ENCODE measurements at regions not wholly inside any gene's neighbourhood (a gene's known extent, or its start where the extent isn't known, plus 50 kb on each side); places are given as distances from the start of the nearest gene placed in this dataset.

- Histone ChIP-seq H3K27me3 (no peaks in the 10 kb centered on the region), H3K9me3 (no peaks in the 10 kb centered on the region), H3K27ac (no peak overlapping the region), H3K36me3 (no peaks in the 10 kb centered on the region), H3K4me1 (peaks cover 25% of the 10 kb centered on the region), H3K4me3 (no peak overlapping the region)
- intact Hi-C loops (cut with DNase I): no loop called here
- no peak for TF ChIP-seq POLR2A (IDR thresholded peaks at IDR 0.05)
- TF ChIP-seq CTCF (IDR thresholded peaks at IDR 0.05): no peak
- TF ChIP-seq POLR2AphosphoS5 (IDR thresholded peaks at IDR 0.05; ENCODE audit: insufficient read depth in 1 of 2, low read depth in 1 of 2): no peak
- DNase-seq (ENCODE audit: extremely low spot score in 2 of 2): no peak
Measured at GRCh38 chr12:105736498-105736897, 402.3 kb downstream of the NUAK1 start.

- Histone ChIP-seq H3K27me3 (no peaks in the 10 kb centered on the region), H3K36me3 (no peaks in the 10 kb centered on the region), H3K9me3 (no peaks in the 10 kb centered on the region), H3K27ac (no peak overlapping the region), H3K4me3 (no peak overlapping the region), H3K4me1 (peaks cover 37% of the 10 kb centered on the region)
- no peak for TF ChIP-seq POLR2A (IDR thresholded peaks at IDR 0.05)
- TF ChIP-seq POLR2AphosphoS5 (IDR thresholded peaks at IDR 0.05; ENCODE audit: insufficient read depth in 1 of 2, low read depth in 1 of 2): peak in 1 of 2 donors; percentile 50
- intact Hi-C loops (cut with DNase I): no loop called here
- DNase-seq (ENCODE audit: extremely low spot score in 2 of 2): no peak
Measured at GRCh38 chr12:105738051-105738450, 400.7 kb downstream of the NUAK1 start.

DNA sequence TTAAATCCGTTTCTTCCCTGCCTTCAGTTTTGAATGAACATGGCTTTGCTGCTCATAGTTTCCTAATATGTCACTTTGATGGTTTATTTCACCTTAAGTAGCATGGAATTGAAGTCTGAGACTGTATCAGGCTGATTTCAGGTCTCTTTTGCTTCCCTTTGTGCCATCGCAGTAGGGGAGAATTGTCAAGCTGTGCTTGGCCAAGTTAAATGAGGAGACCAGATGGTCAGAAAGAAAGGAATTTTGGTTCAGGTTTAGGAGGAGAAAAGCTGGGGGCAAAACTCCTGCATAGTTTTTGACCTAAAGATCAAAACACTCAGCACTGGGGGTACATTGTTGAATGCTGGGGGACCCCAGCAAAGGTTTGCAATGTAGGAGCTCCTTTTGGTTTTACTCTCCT lies 398.4 kb downstream of the NUAK1 start:
- DNase-seq (ENCODE audit: extremely low spot score in 2 of 2): no peak
- H3K36me3 ChIP-seq: no peaks in the 10 kb centered on the region
- no peak overlapping the region for H3K4me3 ChIP-seq
- TF ChIP-seq POLR2AphosphoS5 (IDR thresholded peaks at IDR 0.05; ENCODE audit: insufficient read depth in 1 of 2, low read depth in 1 of 2) (no peak), CTCF (IDR thresholded peaks at IDR 0.05) (no peak), POLR2A (IDR thresholded peaks at IDR 0.05) (no peak)
- no peaks in the 10 kb centered on the region for H3K9me3 ChIP-seq
- H3K27ac ChIP-seq: peak overlapping the region; percentile 68
- peaks cover 34% of the 10 kb centered on the region for H3K4me1 ChIP-seq
- no peaks in the 10 kb centered on the region for H3K27me3 ChIP-seq
- intact Hi-C loops (cut with DNase I): no loop called here

GRCh38 chr12:105740970-105741725 lies 397.6 kb downstream of the NUAK1 start:
- DNase-seq (ENCODE audit: extremely low spot score in 2 of 2): no peak
- no peaks in the 10 kb centered on the region for H3K36me3 ChIP-seq
- H3K27me3 ChIP-seq: no peaks in the 10 kb centered on the region
- H3K4me1 ChIP-seq: peaks cover 34% of the 10 kb centered on the region
- peak overlapping the region; percentile 68 for H3K27ac ChIP-seq
- intact Hi-C loops (cut with DNase I): no loop called here
- TF ChIP-seq POLR2A (IDR thresholded peaks at IDR 0.05): no peak
- no peak for TF ChIP-seq POLR2AphosphoS5 (IDR thresholded peaks at IDR 0.05; ENCODE audit: insufficient read depth in 1 of 2, low read depth in 1 of 2)
- no peak for TF ChIP-seq CTCF (IDR thresholded peaks at IDR 0.05)
- H3K9me3 ChIP-seq: no peaks in the 10 kb centered on the region
- no peak overlapping the region for H3K4me3 ChIP-seq

- no peak for TF ChIP-seq CTCF (IDR thresholded peaks at IDR 0.05)
- no peak for TF ChIP-seq POLR2A (IDR thresholded peaks at IDR 0.05)
- TF ChIP-seq POLR2AphosphoS5 (IDR thresholded peaks at IDR 0.05; ENCODE audit: insufficient read depth in 1 of 2, low read depth in 1 of 2): peak in 1 of 2 donors; percentile 75
- Histone ChIP-seq H3K4me3 (no peak overlapping the region), H3K27ac (peak overlapping the region; percentile 68), H3K4me1 (peaks cover 34% of the 10 kb centered on the region), H3K36me3 (no peaks in the 10 kb centered on the region), H3K27me3 (no peaks in the 10 kb centered on the region), H3K9me3 (no peaks in the 10 kb centered on the region)
- DNase-seq (ENCODE audit: extremely low spot score in 2 of 2): no peak
- intact Hi-C loops (cut with DNase I): no loop called here
Measured at GRCh38 chr12:105741786-105742566, 396.8 kb downstream of the NUAK1 start.
